B cell (primary cell): ENCODE measurements at regions not wholly inside any gene's neighbourhood (a gene's known extent, or its start where the extent isn't known, plus 50 kb on each side); places are given as distances from the start of the nearest gene placed in this dataset.
A peak's percentile ranks its signal among the peaks of the same experiment; 100 is the strongest.

ENCODE experiments used
- ATAC-seq: fragments of 200-7000 bp; cut with Tn5 transposase; one replicate; pipeline ENCODE4 v1.10.0; 2021; ENCODE audit warnings: low read depth, mild to moderate bottlenecking, moderate number of reproducible peaks, moderate library complexity
- CTCF ChIA-PET: fragments of 350-600 bp; sonication (Branson Sonifier 250); formaldehyde crosslinking; loops from one replicate; lab custom pipeline; 2021; ENCODE audit warnings: antibody characterized with exemption, inconsistent platforms; lab: Charles Lee
- POLR2A ChIA-PET: fragments of 350-600 bp; sonication (Branson Sonifier 250); formaldehyde crosslinking; loops from one replicate; lab custom pipeline; 2021; ENCODE audit warnings: antibody characterized with exemption; lab: Charles Lee
- DNase-seq: peaks from one replicate; pipeline ENCODE4 v3.0.0; 2013
- H2AFZ ChIP-seq: 2 replicates; pipeline ENCODE4 v1.6.1; 2012; ENCODE audit warnings: mild to moderate bottlenecking, low read depth, low read length; ENCODE audit not compliant: insufficient read depth, poor library complexity, severe bottlenecking
- H3K27ac ChIP-seq, 2 donors: 1 replicate in 1 of 2; 2 replicates in 1 of 2; pipeline ENCODE4 v1.5.1; 2012 to 2013; ENCODE audit warnings: low read length in 2 of 2, mild to moderate bottlenecking in 2 of 2, moderate library complexity in 1 of 2
- H3K27me3 ChIP-seq, 4 experiments: fragments of 200-600 bp in 1 of 4; sonication (generic) in 1 of 4; replicated peaks in 1 of 4; 1 replicate in 2 of 4; 2 replicates in 2 of 4; pipeline versions ENCODE4 v1.6.1 to v1.7.0; 2013 to 2016; ENCODE audit warnings: low read length in 3 of 4, mild to moderate bottlenecking in 2 of 4, mixed read lengths in 1 of 4, moderate library complexity in 1 of 4; ENCODE audit not compliant: insufficient read depth in 4 of 4, control insufficient read depth in 3 of 4; ENCODE audit errors: control extremely low read depth in 1 of 4
- H3K36me3 ChIP-seq, 2 experiments: replicated peaks in 1 of 2; 1 replicate in 1 of 2; 2 replicates in 1 of 2; pipeline versions ENCODE4 v1.6.1 to v1.7.1; 2013; ENCODE audit warnings: low read length in 1 of 2; ENCODE audit not compliant: insufficient read depth in 2 of 2, control insufficient read depth in 1 of 2; ENCODE audit errors: control extremely low read depth in 1 of 2, extremely low read depth in 1 of 2
- H3K4me1 ChIP-seq, 2 donors: fragments of 200-600 bp in 1 of 2; sonication (generic) in 1 of 2; 1 replicate in 1 of 2; 2 replicates in 1 of 2; pipeline versions ENCODE4 v1.5.1 to v1.6.1; 2013 to 2017; ENCODE audit warnings: low read length in 2 of 2; ENCODE audit not compliant: control insufficient read depth in 2 of 2, insufficient read depth in 2 of 2
- H3K4me2 ChIP-seq: replicated peaks from 2 replicates; pipeline ENCODE3; 2012; ENCODE audit warnings: mild to moderate bottlenecking, low read depth, low read length; ENCODE audit not compliant: poor library complexity, severe bottlenecking
- H3K4me3 ChIP-seq, 5 experiments: fragments of 200-600 bp in 1 of 5; sonication (generic) in 1 of 5; 1 replicate in 3 of 5; 2 replicates in 2 of 5; pipeline versions ENCODE4 v1.5.1 to v1.7.0; 2011 to 2016; ENCODE audit warnings: low read length in 4 of 5, mild to moderate bottlenecking in 4 of 5, low read depth in 2 of 5, control low read depth in 1 of 5, moderate library complexity in 1 of 5; ENCODE audit not compliant: insufficient read depth in 1 of 5; ENCODE audit errors: control extremely low read depth in 1 of 5, extremely low read depth in 1 of 5
- H3K79me2 ChIP-seq: fragments of 200-600 bp; sonication (generic); one replicate; pipeline ENCODE4 v1.6.0; 2016; ENCODE audit warnings: low read length; ENCODE audit not compliant: control insufficient read depth, insufficient read depth
- H3K9ac ChIP-seq: fragments of 200-600 bp; sonication (generic); 2 replicates; pipeline ENCODE4 v1.6.1; 2017; ENCODE audit warnings: mild to moderate bottlenecking, low read length, moderate library complexity
- H3K9me3 ChIP-seq, 3 donors: one replicate each; pipeline versions ENCODE4 v1.6.1 to v1.7.1; 2013; ENCODE audit warnings: low read length in 2 of 3; ENCODE audit not compliant: control insufficient read depth in 2 of 3, insufficient read depth in 1 of 3; ENCODE audit errors: control extremely low read depth in 1 of 3
- H4K20me1 ChIP-seq: 2 replicates; pipeline ENCODE4 v1.6.0; 2012; ENCODE audit warnings: mild to moderate bottlenecking, low read length; ENCODE audit not compliant: insufficient read depth, control insufficient read depth, poor library complexity, severe bottlenecking
- H3K27ac Mint-ChIP-seq: one replicate; pipeline ENCODE4 v1.8.0; 2021; ENCODE audit warnings: mixed read lengths
- H3K27me3 Mint-ChIP-seq: one replicate; pipeline ENCODE4 v1.8.0; 2021; ENCODE audit warnings: mixed read lengths
- H3K4me1 Mint-ChIP-seq: one replicate; pipeline ENCODE4 v1.8.0; 2021; ENCODE audit warnings: mixed read lengths
- H3K4me3 Mint-ChIP-seq: one replicate; pipeline ENCODE4 v1.8.0; 2021; ENCODE audit warnings: mixed read lengths
- H3K9me3 Mint-ChIP-seq: one replicate; pipeline ENCODE4 v1.8.0; 2022; ENCODE audit warnings: mixed read lengths; ENCODE audit not compliant: insufficient read depth
- CTCF ChIP-seq: fragments of 200-600 bp; IDR thresholded peaks from one replicate; pipeline ENCODE4 v1.8.0; 2022; ENCODE audit warnings: antibody characterized with exemption, mild to moderate bottlenecking
- EZH2 ChIP-seq: IDR thresholded peaks from 2 replicates; pipeline ENCODE4 v1.6.1; 2012; ENCODE audit warnings: borderline replicate concordance, low read depth, mild to moderate bottlenecking, moderate library complexity, low read length; ENCODE audit not compliant: insufficient read depth, poor library complexity, severe bottlenecking
- WGBS: methylation state at CpG from one replicate; pipeline ENCODE4 v1.1.5; 2013; ENCODE audit warnings: missing lambda C conversion rate; ENCODE audit not compliant: insufficient coverage; 5-methylcytosine and 5-hydroxymethylcytosine counted together
- intact Hi-C: fragments of 100-400 bp; cut with micrococcal nuclease; formaldehyde crosslinking; loops from one replicate; pipeline ENCODE4 v1.10.0; 2022

DNA sequence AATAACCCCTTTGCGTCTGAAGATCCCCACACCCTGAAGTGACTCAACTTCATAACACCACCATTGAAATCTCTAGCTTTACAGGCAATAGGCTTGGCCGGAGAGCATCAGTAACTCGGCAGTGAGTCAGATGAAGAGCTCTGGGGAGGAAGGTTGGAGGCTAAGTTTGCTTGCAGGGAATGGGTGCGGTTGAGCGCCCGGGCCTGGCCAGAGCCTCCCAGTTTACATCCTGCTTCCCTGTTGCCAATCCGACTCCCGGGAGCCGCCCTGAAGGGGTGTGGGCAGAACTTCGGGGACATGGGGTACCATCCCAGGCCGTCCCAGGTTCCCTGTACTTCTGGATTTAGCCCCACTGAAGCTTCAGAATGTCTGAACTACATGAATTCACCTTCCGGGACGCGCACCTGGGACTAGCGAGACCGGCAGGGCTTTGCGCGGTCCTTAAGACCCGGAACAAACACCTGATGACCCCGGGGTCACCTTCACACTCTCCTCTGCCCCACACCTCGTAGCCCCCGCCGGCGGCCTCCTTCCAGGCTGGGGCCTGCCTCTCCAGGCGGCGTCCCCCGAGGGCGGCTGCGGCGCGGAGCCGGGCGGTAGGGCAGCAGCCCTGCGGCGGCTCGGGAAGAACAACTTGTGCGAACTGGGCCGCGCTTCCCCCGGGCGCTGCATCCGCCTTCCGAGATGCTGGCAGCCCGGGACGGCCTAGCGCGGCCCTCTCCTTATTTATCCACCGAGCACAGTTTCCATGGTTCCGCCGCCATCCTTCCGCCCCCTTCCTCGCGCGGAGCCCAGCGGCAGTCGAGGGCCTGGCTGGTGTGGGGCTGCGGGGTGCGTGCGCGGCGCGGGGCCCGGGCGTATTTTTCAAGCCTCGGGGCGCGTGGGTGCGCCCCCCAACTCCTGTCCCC is 56.6 kb upstream of the RREB1 start:
- H3K36me3 ChIP-seq: no peaks in the 10 kb centered on the region
- ChIA-PET CTCF (interaction anchor here (0.8 to 1.7 kb wide), 2 partner anchors 35 to 188 kb away, joined by 3 to 5 read pairs; no protein-coding TSS in a partner anchor), POLR2A (no interaction called here)
- peak overlapping the region in 4 of 5 experiments; percentile 57 to 69 (median 62) for H3K4me3 ChIP-seq
- TF ChIP-seq EZH2: no peak
- no peak for TF ChIP-seq CTCF
- peak overlapping the region; percentile 71 for H3K27ac Mint-ChIP-seq
- peak overlapping the region; percentile 71 for H3K9ac ChIP-seq
- no peaks in the 10 kb centered on the region for H3K9me3 Mint-ChIP-seq
- H3K27me3 ChIP-seq: no peaks in the 10 kb centered on the region
- peak overlapping the region; percentile 89 for H2AFZ ChIP-seq
- peaks cover 14 to 16% of the 10 kb centered on the region in 2 donors for H3K4me1 ChIP-seq
- peak; percentile 66 for DNase-seq
- peaks cover 14% of the 10 kb centered on the region for H3K4me1 Mint-ChIP-seq
- 24% methylated on average over 66 of the region's 68 CpGs for WGBS
- H3K79me2 ChIP-seq: no peaks in the 10 kb centered on the region
- H3K27me3 Mint-ChIP-seq: no peaks in the 10 kb centered on the region
- peak; percentile 41 for ATAC-seq
- H3K4me3 Mint-ChIP-seq: peak overlapping the region; percentile 86
- peak overlapping the region in 1 of 2 donors; percentile 23 for H3K27ac ChIP-seq
- peak overlapping the region; percentile 82 for H3K4me2 ChIP-seq
- intact Hi-C loops: loop anchor here (2.0 to 5.0 kb wide), 3 partner anchors 36 to 439 kb away; partner anchors contain the start of gene RREB1
- H4K20me1 ChIP-seq: no peaks in the 10 kb centered on the region
- no peaks in the 10 kb centered on the region for H3K9me3 ChIP-seq
